Mononuclear cell (primary cell): ENCODE measurements at regions not wholly inside any gene's neighbourhood (a gene's known extent, or its start where the extent isn't known, plus 50 kb on each side); places are given as distances from the start of the nearest gene placed in this dataset.

Experiments
- H3K27me3 ChIP-seq: 2 replicates; pipeline ENCODE4 v1.6.0; 2011; ENCODE audit warnings: low read length, control low read depth; ENCODE audit not compliant: insufficient read depth
- H3K4me1 ChIP-seq: 2 replicates; pipeline ENCODE4 v1.5.1; 2011; ENCODE audit warnings: mild to moderate bottlenecking, low read length, control low read depth; ENCODE audit not compliant: insufficient read depth
- H3K4me3 ChIP-seq: 2 replicates; pipeline ENCODE4 v1.5.1; 2011; ENCODE audit warnings: mild to moderate bottlenecking, low read length, moderate library complexity
- H3K9me3 ChIP-seq: 2 replicates; pipeline ENCODE4 v1.5.1; 2011; ENCODE audit warnings: low read depth, mild to moderate bottlenecking, control low read depth, low read length

- no peaks in the 10 kb centered on the region for H3K9me3 ChIP-seq
- peaks cover 38% of the 10 kb centered on the region for H3K4me1 ChIP-seq
- peaks cover 6% of the 10 kb centered on the region for H3K27me3 ChIP-seq
- H3K4me3 ChIP-seq, result no peak overlapping the region
These were observed 184.1 kb upstream of the FN1 start for GRCh38 chr2:215619989-215620388.

DNA sequence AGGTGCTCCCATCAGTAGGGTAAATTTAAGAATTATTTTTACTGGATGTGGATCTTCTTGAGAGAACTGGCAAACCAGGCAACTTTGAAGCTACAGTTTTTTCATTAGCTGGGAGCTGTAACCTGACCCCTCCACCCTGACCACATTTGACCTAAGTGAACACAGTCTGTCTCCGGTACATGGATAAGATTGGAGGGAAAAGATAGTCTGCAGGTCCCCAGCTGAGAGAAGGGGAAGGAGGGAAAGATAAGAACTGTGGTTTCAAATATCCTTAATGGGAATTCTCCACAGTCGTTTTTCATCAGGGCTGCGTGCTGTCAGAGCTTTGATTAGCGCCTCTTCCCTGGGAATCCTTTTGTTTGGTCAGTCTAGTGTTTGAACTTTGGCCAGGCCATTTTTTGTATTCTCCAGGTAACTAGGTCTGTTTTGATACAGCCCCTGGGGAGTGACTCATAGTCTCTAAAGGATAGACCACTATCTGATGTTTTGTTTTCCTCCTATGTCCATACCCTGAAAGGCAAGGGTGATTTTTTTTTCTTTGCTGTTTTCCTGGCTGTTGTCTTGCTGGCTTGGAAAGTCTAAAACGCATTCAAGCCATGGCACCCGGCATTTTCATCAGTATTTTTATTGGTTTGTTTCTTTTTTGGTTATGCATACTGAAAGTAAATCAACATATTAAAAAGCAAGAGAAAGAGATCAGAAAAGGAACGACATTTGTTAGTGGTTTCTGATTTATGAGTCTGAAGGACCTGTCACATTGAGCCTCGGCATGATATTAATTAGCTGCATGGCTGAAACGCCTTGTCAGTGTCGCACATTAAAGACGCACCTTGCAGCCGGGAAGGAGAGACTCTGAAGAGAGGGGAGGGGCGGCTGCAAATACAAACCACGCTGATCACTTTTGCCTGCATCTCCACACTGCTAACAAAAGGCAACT, 183.4 kb upstream of the FN1 start:
- no peak overlapping the region for H3K4me3 ChIP-seq
- peaks cover 6% of the 10 kb centered on the region for H3K27me3 ChIP-seq
- peaks cover 33% of the 10 kb centered on the region for H3K4me1 ChIP-seq
- H3K9me3 ChIP-seq, result no peaks in the 10 kb centered on the region

DNA sequence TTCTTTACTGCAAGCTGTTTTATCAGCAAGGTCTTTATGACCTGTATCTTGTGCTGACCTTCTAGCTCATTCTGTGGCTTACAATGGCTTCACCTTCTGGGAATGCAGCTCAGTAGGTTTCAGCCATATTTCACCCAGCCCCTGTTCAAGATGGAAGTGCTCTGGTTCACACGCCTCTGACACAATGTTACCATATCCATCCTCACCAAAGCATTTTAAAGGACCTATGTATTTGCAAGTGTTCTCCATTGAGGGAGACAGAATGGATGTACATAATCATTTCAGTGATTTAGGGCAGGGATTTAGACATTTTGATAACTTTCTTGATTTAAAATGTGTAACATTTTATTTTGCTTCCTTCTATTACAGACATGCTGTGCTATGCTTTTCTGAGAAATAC, 182.3 kb upstream of the FN1 start:
- Histone ChIP-seq H3K4me1 (peaks cover 31% of the 10 kb centered on the region), H3K4me3 (no peak overlapping the region), H3K9me3 (no peaks in the 10 kb centered on the region), H3K27me3 (peaks cover 6% of the 10 kb centered on the region)

GRCh38 chr2:215617060-215617824, 181.4 kb upstream of the FN1 start:
- no peaks in the 10 kb centered on the region for H3K9me3 ChIP-seq
- H3K27me3 ChIP-seq, result peaks cover 6% of the 10 kb centered on the region
- H3K4me1 ChIP-seq, result peaks cover 31% of the 10 kb centered on the region
- H3K4me3 ChIP-seq, result no peak overlapping the region

DNA sequence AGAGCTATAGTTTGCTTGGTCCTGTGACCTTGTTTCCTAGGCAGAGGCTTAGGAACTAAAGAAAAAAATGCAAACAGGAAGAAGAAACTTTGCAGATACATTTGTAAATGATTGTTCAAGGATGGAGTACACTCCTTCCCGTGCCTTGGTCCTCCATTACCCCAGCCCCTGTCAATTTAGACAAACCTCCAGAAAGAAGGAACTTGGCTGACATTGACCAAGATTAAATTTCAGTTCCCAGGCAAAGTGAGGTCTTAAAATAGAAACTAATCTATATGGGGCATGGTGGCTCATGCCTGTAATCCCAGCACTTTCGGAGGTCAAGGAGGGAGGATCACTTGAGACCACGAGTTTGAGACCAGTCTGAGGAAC, 179.9 kb upstream of the FN1 start:
- Histone ChIP-seq H3K9me3 (no peaks in the 10 kb centered on the region), H3K4me3 (no peak overlapping the region), H3K27me3 (peaks cover 6% of the 10 kb centered on the region), H3K4me1 (peaks cover 37% of the 10 kb centered on the region)

DNA sequence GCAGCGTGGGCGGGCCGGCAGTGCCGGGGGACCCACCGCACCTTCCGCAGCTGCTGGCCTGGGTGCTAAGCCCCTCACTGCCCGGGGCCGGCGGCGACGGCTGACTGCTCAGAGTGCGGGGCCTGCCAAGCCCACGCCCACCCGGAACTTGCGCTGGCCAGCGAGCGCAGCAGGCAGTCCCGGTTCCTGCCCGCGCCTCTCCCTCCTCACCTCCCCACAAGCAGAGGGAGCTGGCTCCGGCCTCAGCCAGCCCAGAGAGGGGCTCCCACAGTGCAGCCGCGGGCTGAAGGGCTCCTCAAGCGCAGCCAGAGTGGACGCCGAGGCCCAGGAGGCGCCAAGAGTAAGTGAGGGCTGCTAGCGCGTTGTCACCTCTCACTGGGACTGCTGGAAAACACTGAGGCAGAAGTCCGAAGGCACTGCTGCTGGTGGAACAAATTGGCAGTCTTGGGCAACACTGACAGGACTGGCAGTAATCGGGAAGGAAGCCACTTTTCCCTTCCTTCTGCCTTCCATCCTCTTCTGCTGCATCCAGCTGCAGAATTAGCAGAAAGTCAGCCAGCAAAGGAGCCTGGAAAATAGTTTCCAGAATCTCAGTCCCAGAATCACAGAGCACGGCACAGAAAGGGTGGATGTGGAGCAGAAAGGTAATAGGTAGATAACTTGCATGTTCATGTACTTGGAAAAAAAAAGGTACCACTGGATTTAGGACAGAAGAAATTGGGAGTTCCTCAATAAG, 179.4 kb upstream of the FN1 start:
- Histone ChIP-seq H3K4me1 (peaks cover 32% of the 10 kb centered on the region), H3K4me3 (no peak overlapping the region), H3K9me3 (no peaks in the 10 kb centered on the region), H3K27me3 (peaks cover 3% of the 10 kb centered on the region)

- peaks cover 2% of the 10 kb centered on the region for H3K27me3 ChIP-seq
- no peak overlapping the region for H3K4me3 ChIP-seq
- H3K4me1 ChIP-seq, result peaks cover 23% of the 10 kb centered on the region
- no peaks in the 10 kb centered on the region for H3K9me3 ChIP-seq
These were observed 178.4 kb upstream of the FN1 start for GRCh38 chr2:215614296-215614695.

DNA sequence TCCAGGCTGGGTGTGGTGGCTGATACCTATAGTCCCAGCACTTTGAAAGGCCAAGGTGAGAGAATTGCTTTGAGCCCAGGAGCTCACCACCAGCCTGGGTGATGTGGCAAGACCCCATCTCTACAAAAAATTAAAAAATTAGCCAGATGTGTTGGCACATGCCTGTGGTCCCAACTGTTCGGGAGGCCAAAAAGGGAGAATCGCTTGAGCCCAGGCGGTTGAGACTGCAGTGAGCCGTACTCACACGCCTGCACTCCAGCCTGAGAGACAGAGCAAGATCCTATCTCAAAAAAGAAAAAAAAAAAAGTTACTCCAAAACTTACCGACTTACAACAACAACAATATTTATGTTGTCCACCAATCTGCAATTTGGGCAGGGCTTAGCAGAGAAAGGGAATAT, 178.0 kb upstream of the FN1 start:
- Histone ChIP-seq H3K9me3 (no peaks in the 10 kb centered on the region), H3K4me3 (no peak overlapping the region), H3K27me3 (no peaks in the 10 kb centered on the region), H3K4me1 (peaks cover 19% of the 10 kb centered on the region)

GRCh38 chr2:215613280-215613679, 177.4 kb upstream of the FN1 start:
- no peaks in the 10 kb centered on the region for H3K27me3 ChIP-seq
- peaks cover 18% of the 10 kb centered on the region for H3K4me1 ChIP-seq
- H3K4me3 ChIP-seq, result no peak overlapping the region
- H3K9me3 ChIP-seq, result no peaks in the 10 kb centered on the region

DNA sequence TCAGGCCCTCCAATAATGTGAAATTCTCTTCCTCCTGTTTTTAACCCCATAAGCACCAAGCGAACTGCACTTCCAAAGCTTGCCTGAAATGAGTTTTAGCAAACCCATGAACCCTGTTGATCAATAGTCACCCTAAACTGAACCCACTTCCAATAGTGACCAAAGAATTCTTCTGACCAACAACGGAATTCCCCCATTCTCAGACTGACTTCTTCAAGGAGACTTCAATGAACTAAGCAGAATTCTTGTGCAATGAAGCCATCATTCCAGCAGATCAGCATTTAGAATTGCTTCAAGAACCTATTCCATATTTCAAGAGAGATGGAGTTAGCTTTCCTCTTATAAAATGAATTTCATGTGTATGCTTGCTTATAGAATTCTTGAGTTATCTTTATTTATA, 176.9 kb upstream of the FN1 start:
- Histone ChIP-seq H3K27me3 (no peaks in the 10 kb centered on the region), H3K4me1 (peaks cover 18% of the 10 kb centered on the region), H3K4me3 (no peak overlapping the region), H3K9me3 (no peaks in the 10 kb centered on the region)

GRCh38 chr2:215611609-215612386, 175.9 kb upstream of the FN1 start:
- peaks cover 18% of the 10 kb centered on the region for H3K4me1 ChIP-seq
- no peaks in the 10 kb centered on the region for H3K27me3 ChIP-seq
- H3K9me3 ChIP-seq, result no peaks in the 10 kb centered on the region
- H3K4me3 ChIP-seq, result no peak overlapping the region

DNA sequence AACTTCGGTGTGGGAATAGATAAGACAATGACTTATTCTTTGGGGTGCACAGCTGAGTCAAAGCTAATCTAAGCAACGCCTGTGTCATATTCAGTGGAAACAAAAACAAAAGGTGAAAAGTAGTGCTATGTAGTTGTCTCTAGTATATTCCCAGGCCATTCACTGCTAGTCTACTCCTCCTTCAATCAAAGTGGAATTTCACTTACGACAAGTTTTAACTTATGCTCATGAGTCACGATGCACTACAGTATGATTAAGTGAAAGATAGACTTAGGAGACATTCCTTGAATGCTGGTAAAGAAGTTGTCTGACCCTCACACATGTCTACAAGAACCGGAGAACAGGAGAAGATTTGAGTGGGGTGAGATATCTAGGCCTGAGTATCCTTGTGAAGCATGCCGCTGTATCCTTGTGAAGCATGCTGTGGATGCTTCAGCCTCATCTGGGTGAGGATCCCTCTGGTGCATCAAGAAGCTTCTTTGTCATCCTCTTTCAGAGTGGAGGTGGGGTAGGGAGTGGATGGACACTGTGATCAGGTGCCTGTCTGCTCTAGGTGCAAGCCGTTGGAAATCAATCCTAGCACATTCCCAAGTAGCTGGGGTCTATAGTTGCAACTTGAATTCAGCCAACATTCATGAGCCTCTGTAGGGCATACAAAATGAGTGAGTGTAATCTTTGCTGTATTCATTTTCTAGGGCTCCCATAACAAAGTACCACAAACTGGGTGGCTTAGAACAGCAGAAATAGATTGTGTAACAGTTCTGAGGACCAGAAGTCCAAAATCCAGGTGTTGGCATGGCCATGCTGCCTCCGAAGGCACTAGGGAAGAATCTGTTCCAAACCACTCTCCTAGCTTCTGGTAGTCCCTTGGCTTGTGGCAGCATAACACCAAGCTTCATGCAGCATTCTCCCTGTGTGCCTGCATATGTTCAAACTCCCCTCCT, 173.5 kb upstream of the FN1 start:
- H3K4me3 ChIP-seq, result no peak overlapping the region
- H3K9me3 ChIP-seq, result no peaks in the 10 kb centered on the region
- no peaks in the 10 kb centered on the region for H3K27me3 ChIP-seq
- H3K4me1 ChIP-seq, result peaks cover 7% of the 10 kb centered on the region

GRCh38 chr2:215607766-215608165, 171.9 kb upstream of the FN1 start:
- Histone ChIP-seq H3K4me3 (no peak overlapping the region), H3K4me1 (peaks cover 7% of the 10 kb centered on the region), H3K27me3 (no peaks in the 10 kb centered on the region), H3K9me3 (no peaks in the 10 kb centered on the region)

- Histone ChIP-seq H3K4me3 (no peak overlapping the region), H3K27me3 (no peaks in the 10 kb centered on the region), H3K4me1 (no peaks in the 10 kb centered on the region), H3K9me3 (no peaks in the 10 kb centered on the region)
These were observed 170.4 kb upstream of the FN1 start for GRCh38 chr2:215606219-215606618.
